HG03354 (cell line): ENCODE measurements at regions not wholly inside any gene's neighbourhood (a gene's known extent, or its start where the extent isn't known, plus 50 kb on each side); places are given as distances from the start of the nearest gene placed in this dataset.

Experiments used
- ATAC-seq: cut with Tn5 transposase; IDR thresholded peaks from one replicate; pipeline ENCODE4 v1.9.1; 2021; ENCODE audit warnings: mild to moderate bottlenecking; ENCODE audit not compliant: unreplicated experiment, poor library complexity, severe bottlenecking

GRCh38 chr1:239719642-239720258 lies 333.4 kb downstream of the CHRM3 start:
- ATAC-seq = peak; percentile 69

DNA sequence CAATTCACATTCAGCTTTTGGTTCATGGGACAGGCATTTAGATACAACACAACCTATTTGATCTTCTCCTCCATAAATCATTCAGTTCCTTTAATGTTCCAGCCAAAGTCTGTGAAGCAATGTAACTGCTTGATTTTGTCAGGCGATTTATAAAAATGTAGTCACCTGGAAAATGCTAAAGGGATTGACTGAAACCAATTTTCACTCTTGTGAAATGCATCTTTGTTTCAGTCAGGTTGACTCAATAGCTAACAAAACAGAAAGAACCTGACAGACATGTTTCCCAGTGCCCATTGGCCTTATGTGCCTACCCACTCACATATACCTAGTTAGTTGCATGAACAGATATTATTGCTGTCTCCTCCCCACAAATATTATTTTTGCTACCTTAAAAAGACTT lies 335.7 kb downstream of the CHRM3 start:
- no peak for ATAC-seq

DNA sequence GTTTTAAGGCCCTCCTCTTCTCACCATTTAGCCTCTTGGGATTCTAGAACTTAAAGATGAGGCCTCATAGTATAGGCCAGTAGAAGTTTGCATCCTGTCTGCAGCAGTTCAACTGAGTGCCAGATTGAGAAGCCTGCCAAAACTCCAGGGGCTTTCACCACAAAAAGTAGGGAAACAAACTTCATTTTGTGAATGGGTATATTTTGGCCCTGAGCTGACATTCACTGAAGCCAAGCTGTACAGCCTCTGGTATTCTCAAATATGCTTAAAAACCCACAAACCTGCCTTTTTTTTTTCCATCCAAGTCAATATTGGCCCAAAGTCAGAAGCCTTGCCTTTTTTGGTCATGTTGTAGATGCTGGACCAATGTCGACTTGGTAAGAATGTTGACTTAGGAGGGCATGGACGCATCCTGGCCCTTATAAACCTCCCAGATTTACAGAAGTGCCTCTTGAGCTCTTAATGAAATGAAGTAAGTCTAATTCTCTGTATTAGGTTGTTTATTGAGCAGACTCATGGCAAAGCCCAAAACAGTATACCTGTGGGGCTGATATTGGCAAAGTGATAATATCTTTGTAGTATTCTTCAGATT lies 337.5 kb downstream of the CHRM3 start:
- ATAC-seq = no peak

- ATAC-seq = no peak
Measured at GRCh38 chr1:239725371-239725770, 339.0 kb downstream of the CHRM3 start.

DNA sequence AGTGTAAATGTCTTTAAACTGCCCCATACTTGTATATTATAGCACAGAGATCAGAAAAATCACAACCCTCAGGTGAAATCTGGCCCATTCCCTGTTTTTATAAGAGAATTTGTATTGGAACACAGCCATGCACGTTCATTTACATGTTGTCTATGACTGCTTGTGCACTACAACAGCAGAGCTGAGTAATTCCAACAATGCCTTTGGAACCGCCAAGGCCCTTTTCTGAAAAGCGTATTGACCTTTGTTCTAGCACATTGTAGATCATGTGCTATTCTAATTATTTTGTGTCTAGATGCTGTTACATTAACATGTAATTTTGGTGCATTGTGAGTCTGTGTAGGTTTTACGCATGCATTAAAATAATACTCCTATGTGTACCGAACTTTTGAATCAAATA lies 339.6 kb downstream of the CHRM3 start:
- no peak for ATAC-seq

GRCh38 chr1:239730378-239730777 lies 344.0 kb downstream of the CHRM3 start:
- ATAC-seq = no peak

DNA sequence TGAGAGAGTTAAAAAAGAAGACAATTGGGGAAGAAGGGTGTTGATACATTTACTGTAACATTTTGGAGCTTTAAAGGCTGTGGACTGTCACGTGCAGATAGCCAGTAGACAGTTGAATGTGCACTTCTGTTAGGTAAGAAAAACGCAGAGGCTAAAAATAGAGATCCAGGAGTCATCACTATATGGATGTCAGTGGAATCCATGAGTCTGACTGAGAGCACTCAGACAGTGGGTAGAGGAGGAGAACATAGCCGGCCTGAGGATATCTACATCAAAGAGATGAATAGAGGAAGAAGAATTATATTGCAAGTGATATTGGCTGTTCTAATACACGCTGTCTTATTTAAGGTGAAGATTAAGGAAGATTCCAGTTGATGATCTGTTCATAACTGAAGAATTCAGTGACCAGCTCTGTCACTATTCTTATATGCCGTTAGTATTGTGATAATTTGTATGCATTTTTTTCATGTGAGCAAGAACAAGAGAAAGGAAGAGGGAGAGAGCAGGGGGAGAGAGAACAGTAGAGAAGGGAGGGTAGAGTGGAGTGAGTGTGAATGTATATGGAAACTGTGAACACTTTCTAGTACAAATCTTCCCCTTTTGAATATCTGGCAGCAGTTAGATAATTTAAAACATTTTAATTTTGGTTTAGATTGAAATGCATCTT lies 344.8 kb downstream of the CHRM3 start:
- no peak for ATAC-seq

GRCh38 chr1:239732770-239733169 lies 346.4 kb downstream of the CHRM3 start:
- no peak for ATAC-seq

DNA sequence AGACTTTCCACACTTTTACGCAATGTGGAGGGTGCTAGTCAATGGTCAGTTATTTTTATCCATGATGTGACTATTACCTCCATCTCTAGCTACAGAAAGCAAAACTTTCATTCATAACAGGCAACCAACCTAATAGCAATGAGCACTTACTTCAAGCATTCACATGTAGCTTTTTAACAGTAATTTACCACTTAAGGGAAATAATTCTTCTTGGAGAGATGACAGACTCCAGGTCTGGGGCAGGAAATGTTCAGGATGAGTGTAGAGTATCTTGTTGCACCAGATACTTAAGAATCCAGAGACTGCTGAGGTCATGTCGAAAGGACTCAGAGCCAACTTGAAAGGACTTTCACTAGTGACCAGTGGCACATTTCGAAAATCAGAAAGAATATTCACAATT lies 347.6 kb downstream of the CHRM3 start:
- no peak for ATAC-seq

DNA sequence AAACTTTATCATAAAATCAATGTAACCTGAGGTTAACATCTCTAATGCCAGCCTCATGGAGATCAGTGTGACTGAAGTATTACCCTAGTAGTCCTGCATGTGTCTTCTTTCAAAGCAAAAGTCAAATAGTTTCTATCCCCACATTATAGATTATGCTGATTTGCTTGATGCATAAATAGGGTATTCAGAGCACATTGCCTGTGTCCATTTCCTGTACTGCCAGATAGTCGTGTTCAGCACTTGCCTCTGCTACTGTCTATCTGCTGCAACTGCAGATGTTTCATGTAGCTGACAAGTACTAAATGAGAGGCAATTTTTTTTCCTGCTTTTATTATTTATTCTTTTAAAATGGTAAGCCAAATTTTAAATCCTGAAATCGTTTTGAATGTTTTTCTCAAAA lies 348.7 kb downstream of the CHRM3 start:
- ATAC-seq = no peak

DNA sequence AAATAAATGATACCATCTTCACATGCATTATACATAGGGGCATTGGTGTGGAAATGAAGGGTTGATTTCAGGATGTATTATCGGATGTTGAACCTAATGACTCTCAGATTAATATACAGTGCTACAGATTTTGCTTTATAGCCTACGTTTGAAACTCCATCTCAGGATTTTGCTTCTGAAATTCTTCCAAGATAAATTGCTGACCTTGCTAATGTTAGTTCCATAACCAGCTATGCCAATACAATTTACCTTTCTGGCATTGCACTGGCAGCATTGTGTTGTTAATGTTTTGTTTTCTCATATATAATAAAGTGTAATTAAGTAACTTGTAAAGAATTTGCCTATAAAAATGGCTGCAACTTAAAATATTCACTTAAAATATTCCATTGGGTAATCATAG lies 350.1 kb downstream of the CHRM3 start:
- ATAC-seq = no peak

DNA sequence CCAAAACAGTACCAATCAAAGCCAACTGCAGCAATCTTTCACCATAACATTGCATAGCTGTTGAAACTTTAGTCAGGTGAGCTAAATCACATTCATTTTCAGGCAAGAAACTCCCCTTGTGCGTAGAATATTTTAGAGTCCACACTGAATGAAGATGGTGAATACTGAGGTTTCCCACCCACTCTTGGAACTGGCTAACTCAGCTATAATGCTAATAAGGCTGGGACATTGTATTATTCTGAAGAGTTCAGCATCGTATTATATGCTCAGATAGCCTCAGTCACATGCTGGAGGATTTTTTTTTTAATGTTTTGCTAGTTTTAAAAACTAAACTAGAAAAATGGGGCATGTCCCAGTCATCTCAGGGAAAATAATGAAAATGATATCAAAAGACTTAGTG lies 352.3 kb upstream of the FMN2 start:
- no peak for ATAC-seq

- no peak for ATAC-seq
Measured at GRCh38 chr1:239739919-239740318, 351.8 kb upstream of the FMN2 start.

GRCh38 chr1:239742416-239743109 lies 349.1 kb upstream of the FMN2 start:
- no peak for ATAC-seq

- no peak for ATAC-seq
Measured at GRCh38 chr1:239744851-239745250, 346.8 kb upstream of the FMN2 start.

- no peak for ATAC-seq
Measured at GRCh38 chr1:239755107-239755912, 336.4 kb upstream of the FMN2 start.

GRCh38 chr1:239757716-239758115 lies 334.0 kb upstream of the FMN2 start:
- no peak for ATAC-seq

DNA sequence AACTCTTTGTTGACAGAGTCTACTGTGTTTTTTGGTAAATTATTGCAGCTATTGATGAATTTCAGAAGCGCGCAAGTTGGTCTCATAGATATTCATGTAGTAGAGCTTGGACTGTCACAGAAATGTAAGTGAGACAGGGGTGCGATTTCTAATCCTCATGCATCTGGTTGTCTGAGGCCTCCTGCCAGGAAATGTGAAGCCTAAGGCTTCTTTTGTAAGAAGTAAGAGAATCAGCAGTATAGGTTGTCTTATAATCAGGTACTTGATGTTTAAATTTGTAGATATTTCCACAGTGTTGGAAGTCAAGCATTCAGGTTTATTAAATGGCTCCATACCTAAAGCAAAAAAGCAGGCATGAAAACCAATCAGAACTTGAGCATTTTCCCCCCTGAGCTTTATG lies 332.9 kb upstream of the FMN2 start:
- ATAC-seq = no peak

GRCh38 chr1:239761509-239761908 lies 330.2 kb upstream of the FMN2 start:
- no peak for ATAC-seq

GRCh38 chr1:239763850-239764249 lies 327.8 kb upstream of the FMN2 start:
- ATAC-seq = no peak
